ENCODE measurements at regions not wholly inside any gene's neighbourhood (a gene's known extent, or its start where the extent isn't known, plus 50 kb on each side); places are given as distances from the start of the nearest gene placed in this dataset.

- TF ChIP-seq POLR2A (IDR thresholded peaks at IDR 0.05) (no peak), CTCF (IDR thresholded peaks at IDR 0.05 in 4 of 5, conservative IDR thresholded peaks at IDR 0.05 in 1 of 5) (no peak)
Observed at GRCh38 chr21:35288238-35288637, 239.1 kb upstream of the RUNX1 start.
